H1 (cell line): ENCODE measurements at regions not wholly inside any gene's neighbourhood (a gene's known extent, or its start where the extent isn't known, plus 50 kb on each side); places are given as distances from the start of the nearest gene placed in this dataset.

Experiments
- CTCF ChIA-PET: fragments of 300-600 bp; sonication (Branson Sonifier 250); formaldehyde crosslinking; loops from one replicate; lab custom pipeline; 2021; ENCODE audit not compliant: partially characterized antibody; lab: Charles Lee
- POLR2A ChIA-PET: fragments of 300-600 bp; sonication (Branson Sonifier 250); formaldehyde crosslinking; loops from one replicate; lab custom pipeline; 2021; ENCODE audit warnings: inconsistent platforms; ENCODE audit not compliant: partially characterized antibody; lab: Charles Lee
- DNase-seq, 2 experiments: peaks; one replicate each; pipeline versions ENCODE4 v3.0.0 to v3.0.0-alpha.2; 2010 to 2022; ENCODE audit warnings: low spot score in 2 of 2, low read depth in 1 of 2, mixed read lengths in 1 of 2
- FAIRE-seq: peaks from 2 replicates; lab custom pipeline; 2011; peaks lifted over from hg19 to GRCh38; lab: Jason Lieb, UNC
- H2AFZ ChIP-seq: 2 replicates; pipeline ENCODE4 v1.8.1; 2012; ENCODE audit warnings: low read length, inconsistent platforms
- H2AK5ac ChIP-seq: 2 replicates; pipeline ENCODE4 v1.6.1; 2013; ENCODE audit warnings: low read depth, low read length
- H2BK120ac ChIP-seq: replicated peaks from 2 replicates; pipeline ENCODE3; 2013; ENCODE audit warnings: low read depth, low read length, inconsistent platforms
- H2BK12ac ChIP-seq: 2 replicates; pipeline ENCODE4 v1.6.1; 2013; ENCODE audit warnings: low read depth, low read length
- H2BK15ac ChIP-seq: 2 replicates; pipeline ENCODE4 v1.6.1; 2013; ENCODE audit warnings: low read length
- H2BK20ac ChIP-seq: 2 replicates; pipeline ENCODE4 v1.6.1; 2013; ENCODE audit warnings: low read length
- H2BK5ac ChIP-seq: 2 replicates; pipeline ENCODE4 v1.6.1; 2013; ENCODE audit warnings: low read depth, low read length
- H3K14ac ChIP-seq: 2 replicates; pipeline ENCODE4 v1.6.1; 2013; ENCODE audit warnings: inconsistent platforms; ENCODE audit not compliant: insufficient read length
- H3K18ac ChIP-seq: 2 replicates; pipeline ENCODE4 v1.6.1; 2013; ENCODE audit warnings: low read length; ENCODE audit errors: extremely low read depth
- H3K23ac ChIP-seq: 2 replicates; pipeline ENCODE4 v1.6.1; 2013; ENCODE audit warnings: inconsistent platforms; ENCODE audit not compliant: insufficient read length
- H3K23me2 ChIP-seq: 2 replicates; pipeline ENCODE4 v1.6.1; 2013; ENCODE audit warnings: low read depth, low read length
- H3K27ac ChIP-seq: 2 replicates; pipeline ENCODE4 v1.6.1; 2011; ENCODE audit warnings: low read depth, low read length, inconsistent platforms
- H3K27me3 ChIP-seq, 4 experiments: replicated peaks in 1 of 4; 1 replicate in 1 of 4; 2 replicates in 3 of 4; pipeline versions ENCODE4 v1.6.1 to v1.8.1; 2011 to 2013; ENCODE audit warnings: low read length in 3 of 4, mild to moderate bottlenecking in 3 of 4, inconsistent platforms in 2 of 4, mixed read lengths in 2 of 4, moderate library complexity in 1 of 4; ENCODE audit not compliant: control insufficient read depth in 3 of 4, insufficient read depth in 3 of 4; ENCODE audit errors: extremely low read depth in 1 of 4
- H3K36me3 ChIP-seq, 4 experiments: 2 replicates each; pipeline versions ENCODE4 v1.6.1 to v1.8.1; 2011 to 2013; ENCODE audit warnings: mild to moderate bottlenecking in 4 of 4, low read length in 3 of 4, moderate library complexity in 2 of 4, control low read depth in 1 of 4, inconsistent platforms in 1 of 4; ENCODE audit not compliant: insufficient read depth in 4 of 4, control insufficient read depth in 2 of 4
- H3K4ac ChIP-seq: replicated peaks from 2 replicates; pipeline ENCODE3; 2013; ENCODE audit warnings: low read length, low read depth, mixed read lengths, inconsistent platforms; ENCODE audit not compliant: insufficient read length
- H3K4me1 ChIP-seq, 4 experiments: replicated peaks in 1 of 4; 1 replicate in 1 of 4; 2 replicates in 3 of 4; pipeline versions ENCODE4 v1.6.1 to v1.8.1; 2011 to 2013; ENCODE audit warnings: low read length in 3 of 4, inconsistent platforms in 2 of 4, mixed read lengths in 1 of 4; ENCODE audit not compliant: insufficient read depth in 4 of 4, control insufficient read depth in 3 of 4
- H3K4me2 ChIP-seq, 2 experiments: 2 replicates each; pipeline versions ENCODE4 v1.6.1 to v1.8.1; 2011 to 2013; ENCODE audit warnings: low read depth in 2 of 2, low read length in 2 of 2, control low read depth in 1 of 2, inconsistent platforms in 1 of 2, mild to moderate bottlenecking in 1 of 2; ENCODE audit not compliant: insufficient read depth in 1 of 2
- H3K4me3 ChIP-seq, 4 experiments: fragments of 200-600, 300-600 bp in 1 of 4; sonication (generic), shearing (Covaris generic), sonication (Bioruptor Twin) in 1 of 4; 2 replicates each; pipeline versions ENCODE4 v1.5.1 to v1.8.1; 2011 to 2016; ENCODE audit warnings: low read length in 4 of 4, low read depth in 3 of 4, control low read depth in 2 of 4, inconsistent platforms in 2 of 4, mild to moderate bottlenecking in 2 of 4, mixed read lengths in 1 of 4, moderate library complexity in 1 of 4; ENCODE audit not compliant: insufficient read depth in 2 of 4; ENCODE audit errors: extremely low read depth in 1 of 4
- H3K56ac ChIP-seq: replicated peaks from 2 replicates; pipeline ENCODE3; 2013; ENCODE audit warnings: low read depth, mild to moderate bottlenecking, mixed read lengths, low read length, inconsistent platforms; ENCODE audit not compliant: insufficient read length
- H3K79me1 ChIP-seq: 2 replicates; pipeline ENCODE4 v1.6.1; 2013; ENCODE audit warnings: low read depth, low read length, control low read depth
- H3K79me2 ChIP-seq, 2 experiments: 2 replicates each; pipeline versions ENCODE4 v1.6.1 to v1.8.1; 2012 to 2013; ENCODE audit warnings: low read length in 2 of 2, mild to moderate bottlenecking in 2 of 2, inconsistent platforms in 1 of 2; ENCODE audit not compliant: insufficient read depth in 2 of 2, control insufficient read depth in 1 of 2
- H3K9ac ChIP-seq, 4 experiments: replicated peaks in 1 of 4; 1 replicate in 1 of 4; 2 replicates in 3 of 4; pipeline versions ENCODE4 v1.6.1 to v1.8.1; 2011 to 2013; ENCODE audit warnings: low read depth in 3 of 4, low read length in 3 of 4, control low read depth in 2 of 4, mild to moderate bottlenecking in 2 of 4, moderate library complexity in 2 of 4, inconsistent platforms in 1 of 4; ENCODE audit errors: extremely low read depth in 1 of 4
- H3K9me3 ChIP-seq, 2 experiments: 2 replicates each; pipeline versions ENCODE4 v1.6.1 to v1.8.1; 2012 to 2013; ENCODE audit warnings: mild to moderate bottlenecking in 2 of 2, moderate library complexity in 2 of 2, control low read depth in 1 of 2, inconsistent platforms in 1 of 2, low read depth in 1 of 2, low read length in 1 of 2, mixed read lengths in 1 of 2; ENCODE audit not compliant: insufficient read depth in 2 of 2
- H4K20me1 ChIP-seq, 2 experiments: replicated peaks in 1 of 2; 2 replicates each; pipeline versions ENCODE3 to v1.8.1; 2011 to 2013; ENCODE audit warnings: inconsistent platforms in 2 of 2, low read length in 2 of 2, mild to moderate bottlenecking in 1 of 2; ENCODE audit not compliant: insufficient read depth in 2 of 2, control insufficient read depth in 1 of 2
- H4K5ac ChIP-seq: 2 replicates; pipeline ENCODE4 v1.6.1; 2013; ENCODE audit warnings: low read length, low read depth, mixed read lengths, inconsistent platforms; ENCODE audit not compliant: insufficient read length
- H4K8ac ChIP-seq: 2 replicates; pipeline ENCODE4 v1.8.0; 2013; ENCODE audit warnings: mild to moderate bottlenecking, moderate library complexity, low read length, inconsistent platforms; ENCODE audit not compliant: insufficient read depth; ENCODE audit errors: extremely low read depth
- H4K91ac ChIP-seq: replicated peaks from 2 replicates; pipeline ENCODE3; 2013; ENCODE audit warnings: low read length, mixed read lengths, inconsistent platforms; ENCODE audit not compliant: insufficient read length
- BCL11A ChIP-seq, 2 experiments: IDR thresholded peaks; one replicate each; pipeline ENCODE4 v1.6.1; 2011; ENCODE audit warnings: low read depth in 2 of 2, low read length in 2 of 2, mild to moderate bottlenecking in 2 of 2
- JUND ChIP-seq: IDR thresholded peaks from 2 replicates; pipeline ENCODE4 v1.6.1; 2011; ENCODE audit warnings: mild to moderate bottlenecking, improper control_type of control experiment, low read length
- POLR2AphosphoS5 ChIP-seq: IDR thresholded peaks from 2 replicates; pipeline ENCODE4 v1.6.1; 2011; ENCODE audit warnings: low read depth, low read length
- SIRT6 ChIP-seq: IDR thresholded peaks from one replicate; pipeline ENCODE4 v1.7.1; 2012; ENCODE audit warnings: low read length, inconsistent platforms
- TAF1 ChIP-seq: IDR thresholded peaks from 2 replicates; pipeline ENCODE4 v1.6.1; 2011; ENCODE audit warnings: mild to moderate bottlenecking, low read depth, low read length
- TBP ChIP-seq: IDR thresholded peaks from 2 replicates; pipeline ENCODE4 v1.6.1; 2011; ENCODE audit warnings: low read depth, low read length, improper control_type of control experiment
- WGBS, 2 experiments: shearing (Covaris generic) in 1 of 2; methylation state at CpG; one replicate each; pipeline versions ENCODE4 v1.1.6 to v1.1.7; 2013 to 2015; ENCODE audit warnings: low lambda C conversion rate in 2 of 2, mixed read lengths in 2 of 2, inconsistent platforms in 1 of 2, low coverage in 1 of 2, missing lambda C conversion rate in 1 of 2; ENCODE audit not compliant: insufficient replicate concordance in 2 of 2, insufficient coverage in 1 of 2, insufficient read length in 1 of 2; ENCODE audit errors: extremely low coverage in 1 of 2, missing lambda C conversion rate in 1 of 2; 5-methylcytosine and 5-hydroxymethylcytosine counted together

GRCh38 chr4:129403848-129404247, 307.9 kb downstream of the C4orf33 start:
- POLR2A ChIA-PET: no interaction called here

More at GRCh38 chr4:129403848-129404247, 307.9 kb downstream of the C4orf33 start:
- no peaks in the 10 kb centered on the region for H4K20me1 ChIP-seq
- H3K14ac ChIP-seq: no peak overlapping the region
- H3K4me3 ChIP-seq: no peak overlapping the region
- no peaks in the 10 kb centered on the region; the same call in 1 of the 2 replicates for H3K23me2 ChIP-seq
- H3K18ac ChIP-seq: no peak overlapping the region
- CTCF ChIA-PET: interaction anchor here (1.3 kb wide), 1 partner anchor 39 kb away, joined by 3 read pairs; no protein-coding TSS in a partner anchor
- H4K5ac ChIP-seq: no peak overlapping the region
- no peak overlapping the region for H2AK5ac ChIP-seq
- no peak overlapping the region for H3K9ac ChIP-seq
- no peak overlapping the region for H3K4me2 ChIP-seq
- 85% methylated on average over 1 of the region's 1 CpG; no CpG with 5 or more reads in 1 of the 2 experiments for WGBS, 2 experiments
- H3K79me1 ChIP-seq: no peaks in the 10 kb centered on the region
- no peak overlapping the region for H2BK5ac ChIP-seq
- no peak for TF ChIP-seq BCL11A (IDR thresholded peaks at IDR 0.05; ENCODE audit: low read depth in 2 of 2, low read length in 2 of 2)
- TF ChIP-seq TBP: no peak
- no peak for TF ChIP-seq TAF1
- TF ChIP-seq POLR2AphosphoS5: no peak
- no peak for TF ChIP-seq JUND
- no peak for TF ChIP-seq SIRT6
- no peak overlapping the region for H2BK12ac ChIP-seq
- H4K91ac ChIP-seq: no peak overlapping the region
- no peak overlapping the region for H3K27ac ChIP-seq
- no peak overlapping the region for H4K8ac ChIP-seq
- no peaks in the 10 kb centered on the region for H3K79me2 ChIP-seq
- no peaks in the 10 kb centered on the region for H3K27me3 ChIP-seq
- H2BK20ac ChIP-seq: no peak overlapping the region
- DNase-seq (no peak), FAIRE-seq (no peak)
- no peaks in the 10 kb centered on the region; a peak in 1 of 7 replicates for H3K4me1 ChIP-seq
- no peaks in the 10 kb centered on the region for H3K36me3 ChIP-seq
- no peak overlapping the region for H2BK15ac ChIP-seq
- H3K56ac ChIP-seq: no peak overlapping the region
- no peak overlapping the region for H2BK120ac ChIP-seq
- no peak overlapping the region for H3K23ac ChIP-seq
- no peaks in the 10 kb centered on the region for H3K9me3 ChIP-seq
- no peak overlapping the region for H2AFZ ChIP-seq
- H3K4ac ChIP-seq: no peak overlapping the region
